Bronchial epithelial cell (primary cell): ENCODE measurements at regions not wholly inside any gene's neighbourhood (a gene's known extent, or its start where the extent isn't known, plus 50 kb on each side); places are given as distances from the start of the nearest gene placed in this dataset.

Experiments
- DNase-seq: peaks from one replicate; pipeline ENCODE4 v3.0.0-alpha.2; 2010; ENCODE audit warnings: low read depth
- FAIRE-seq: peaks from 2 replicates; lab custom pipeline; 2011; peaks lifted over from hg19 to GRCh38; lab: Jason Lieb, UNC
- H3K27me3 ChIP-seq: 2 replicates; pipeline ENCODE4 v1.5.1; 2011; ENCODE audit warnings: low read length; ENCODE audit not compliant: control insufficient read depth, insufficient read depth
- H3K36me3 ChIP-seq: 2 replicates; pipeline ENCODE4 v1.5.1; 2011; ENCODE audit warnings: low read length; ENCODE audit not compliant: control insufficient read depth, insufficient read depth
- H3K4me3 ChIP-seq: 2 replicates; pipeline ENCODE4 v1.5.1; 2011; ENCODE audit warnings: mild to moderate bottlenecking, low read depth, low read length, control low read depth
- TF ChIP-seq, protein P1 (sequence below): IDR thresholded peaks from 2 replicates; pipeline ENCODE4 v1.5.1; 2011; ENCODE audit warnings: mild to moderate bottlenecking, moderate library complexity, low read length, control low read depth, inconsistent platforms; ENCODE audit not compliant: insufficient read depth, severe bottlenecking

DNA sequence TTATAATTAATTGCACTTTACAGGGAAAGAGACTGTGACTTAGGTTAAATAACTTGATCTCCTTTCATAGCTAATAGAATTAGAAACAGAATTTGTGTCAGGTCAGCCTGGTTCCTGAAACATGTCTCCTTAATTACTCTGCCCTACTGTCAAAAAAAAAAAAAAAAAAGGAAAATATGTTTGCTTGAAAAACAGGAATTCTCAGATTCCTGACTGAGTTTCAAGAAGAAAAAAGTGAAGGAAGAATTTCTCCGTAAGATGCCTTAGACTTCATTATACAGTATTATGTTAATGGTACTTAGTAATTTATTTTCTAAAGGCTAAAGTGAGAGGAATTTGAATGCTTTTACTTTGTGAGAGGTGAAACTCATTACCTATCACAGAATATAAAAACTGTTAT lies 118.4 kb upstream of the REG3G start:
- TF ChIP-seq, protein P1, sequence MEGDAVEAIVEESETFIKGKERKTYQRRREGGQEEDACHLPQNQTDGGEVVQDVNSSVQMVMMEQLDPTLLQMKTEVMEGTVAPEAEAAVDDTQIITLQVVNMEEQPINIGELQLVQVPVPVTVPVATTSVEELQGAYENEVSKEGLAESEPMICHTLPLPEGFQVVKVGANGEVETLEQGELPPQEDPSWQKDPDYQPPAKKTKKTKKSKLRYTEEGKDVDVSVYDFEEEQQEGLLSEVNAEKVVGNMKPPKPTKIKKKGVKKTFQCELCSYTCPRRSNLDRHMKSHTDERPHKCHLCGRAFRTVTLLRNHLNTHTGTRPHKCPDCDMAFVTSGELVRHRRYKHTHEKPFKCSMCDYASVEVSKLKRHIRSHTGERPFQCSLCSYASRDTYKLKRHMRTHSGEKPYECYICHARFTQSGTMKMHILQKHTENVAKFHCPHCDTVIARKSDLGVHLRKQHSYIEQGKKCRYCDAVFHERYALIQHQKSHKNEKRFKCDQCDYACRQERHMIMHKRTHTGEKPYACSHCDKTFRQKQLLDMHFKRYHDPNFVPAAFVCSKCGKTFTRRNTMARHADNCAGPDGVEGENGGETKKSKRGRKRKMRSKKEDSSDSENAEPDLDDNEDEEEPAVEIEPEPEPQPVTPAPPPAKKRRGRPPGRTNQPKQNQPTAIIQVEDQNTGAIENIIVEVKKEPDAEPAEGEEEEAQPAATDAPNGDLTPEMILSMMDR: no peak
- Histone ChIP-seq H3K4me3 (no peak overlapping the region), H3K36me3 (no peaks in the 10 kb centered on the region), H3K27me3 (no peaks in the 10 kb centered on the region)
- DNase-seq: no peak
- FAIRE-seq: no peak

DNA sequence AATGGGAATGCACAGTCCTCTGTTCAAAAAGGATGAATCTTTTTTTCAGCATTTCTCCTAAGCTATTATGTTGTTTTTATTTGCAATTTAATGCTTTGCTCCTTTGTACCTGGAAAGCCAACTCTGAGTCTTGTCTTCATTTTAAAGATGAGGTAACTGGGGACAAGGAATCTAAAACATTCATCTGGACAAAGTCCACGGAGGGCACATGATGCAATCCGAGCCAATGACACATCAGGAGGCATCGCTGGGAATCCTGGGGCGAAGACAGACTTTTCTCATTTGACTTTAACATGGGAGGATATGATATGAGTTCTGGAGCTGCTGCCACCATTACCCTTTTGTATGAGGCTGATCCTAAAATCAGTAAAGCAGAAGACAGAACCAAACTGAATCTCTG lies 116.5 kb upstream of the REG3G start:
- H3K27me3 ChIP-seq: no peaks in the 10 kb centered on the region
- DNase-seq (no peak), FAIRE-seq (peak; percentile 60)
- H3K36me3 ChIP-seq: no peaks in the 10 kb centered on the region
- H3K4me3 ChIP-seq: no peak overlapping the region
- TF ChIP-seq, protein P1: no peak

DNA sequence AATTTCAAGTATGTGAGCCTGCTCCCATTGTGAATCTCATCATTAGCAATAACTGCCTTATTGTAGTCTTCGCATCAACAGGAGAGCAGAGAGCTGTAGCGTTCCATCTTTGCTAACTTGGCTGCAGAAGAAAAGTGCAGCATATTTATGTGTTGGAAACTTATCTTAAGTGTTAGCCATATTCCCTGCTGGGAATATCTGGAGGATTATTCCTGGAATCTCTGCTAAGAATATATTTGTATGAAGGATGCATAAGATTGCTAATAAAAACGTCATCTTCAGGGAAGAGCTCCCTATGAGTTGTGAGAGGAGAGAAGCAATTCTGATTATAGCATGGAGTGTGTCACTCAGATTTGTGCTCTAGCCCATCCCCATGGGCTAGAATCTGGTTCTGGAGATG lies 115.1 kb upstream of the REG3G start:
- TF ChIP-seq, protein P1: no peak
- DNase-seq: no peak

DNA sequence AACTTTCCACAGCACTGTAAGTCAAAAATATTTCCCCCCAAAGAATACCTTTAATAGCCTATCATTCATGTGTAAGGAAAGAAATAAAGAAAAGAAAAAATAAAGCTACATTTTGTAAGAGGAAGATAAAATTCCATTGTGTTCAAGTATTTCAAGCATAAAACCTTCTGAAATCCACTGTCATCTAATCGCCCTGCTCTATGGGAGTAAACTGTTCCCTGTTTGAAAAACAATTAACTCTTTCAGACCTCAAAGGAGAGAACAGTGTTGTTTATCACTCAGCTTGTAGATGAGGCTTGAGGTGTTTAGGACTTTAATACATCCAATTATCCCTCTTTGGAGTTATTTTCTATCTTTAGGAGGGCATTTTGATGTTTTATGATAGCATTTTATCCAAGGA lies 112.2 kb upstream of the REG3G start:
- Histone ChIP-seq H3K27me3 (no peaks in the 10 kb centered on the region), H3K36me3 (no peaks in the 10 kb centered on the region), H3K4me3 (no peak overlapping the region)
- TF ChIP-seq, protein P1: no peak
- no peak for DNase-seq
- no peak for FAIRE-seq

More for the DNA sequence above, 115.1 kb upstream of the REG3G start:
- H3K27me3 ChIP-seq: no peaks in the 10 kb centered on the region
- H3K36me3 ChIP-seq: no peaks in the 10 kb centered on the region
- no peak for FAIRE-seq
- no peak overlapping the region for H3K4me3 ChIP-seq

DNA sequence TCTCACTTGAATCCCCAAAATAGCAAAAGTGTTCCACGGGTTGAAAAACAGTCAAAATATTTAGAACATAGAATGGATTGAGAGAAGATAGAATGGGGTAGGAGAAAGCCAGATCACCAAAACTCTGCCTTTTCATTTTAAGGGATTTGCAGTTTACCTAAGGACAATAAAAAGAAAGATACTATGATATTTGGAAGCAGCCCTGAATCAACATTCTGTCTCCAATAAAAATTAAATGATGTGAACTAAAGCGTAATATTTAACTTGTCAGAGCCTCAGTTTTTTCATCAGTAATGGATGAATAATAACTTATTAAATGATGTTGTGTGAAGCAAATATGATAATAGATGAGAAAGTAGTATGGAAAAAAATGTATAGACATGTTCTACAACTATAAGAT lies 100.2 kb upstream of the REG3G start:
- Histone ChIP-seq H3K4me3 (no peak overlapping the region), H3K36me3 (no peaks in the 10 kb centered on the region), H3K27me3 (no peaks in the 10 kb centered on the region)
- TF ChIP-seq, protein P1: no peak
- FAIRE-seq (no peak), DNase-seq (no peak)

DNA sequence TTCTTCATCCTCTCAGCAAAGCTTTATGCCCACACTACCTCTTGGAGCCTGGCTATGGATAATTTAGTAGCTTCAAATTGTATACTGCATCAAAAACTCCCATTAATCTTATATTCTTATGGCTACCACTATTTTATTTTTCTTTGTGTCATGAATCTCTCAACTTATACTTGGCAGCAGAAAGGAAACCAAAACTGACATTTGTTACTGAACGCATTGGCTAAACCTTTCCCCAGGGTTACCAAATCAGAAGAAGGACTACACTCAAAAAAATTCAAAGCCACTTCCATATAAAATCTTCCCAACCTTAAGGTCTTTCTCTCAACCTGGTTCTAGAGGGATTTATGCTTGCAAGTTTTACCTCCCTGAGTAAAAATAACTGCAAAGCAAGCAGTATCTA lies 97.0 kb upstream of the REG3G start:
- Histone ChIP-seq H3K4me3 (no peak overlapping the region), H3K36me3 (no peaks in the 10 kb centered on the region), H3K27me3 (no peaks in the 10 kb centered on the region)
- DNase-seq (no peak), FAIRE-seq (no peak)
- TF ChIP-seq, protein P1: no peak
